ENCODE measurements at regions not wholly inside any gene's neighbourhood (a gene's known extent, or its start where the extent isn't known, plus 50 kb on each side); places are given as distances from the start of the nearest gene placed in this dataset.

- DNase-seq: no peak
These were observed 557.2 kb downstream of the TUSC7 start for GRCh38 chr3:117266806-117267205.

GRCh38 chr3:117268318-117268717 is 558.7 kb downstream of the TUSC7 start:
- no peak for DNase-seq

GRCh38 chr3:117272274-117272673 is 562.7 kb downstream of the TUSC7 start:
- no peak for DNase-seq

- no peak for DNase-seq
These were observed 563.4 kb downstream of the TUSC7 start for GRCh38 chr3:117272876-117273523.

- DNase-seq: peak; percentile 54
These were observed 568.2 kb downstream of the TUSC7 start for GRCh38 chr3:117277816-117278215.

GRCh38 chr3:117278424-117279190 is 569.0 kb downstream of the TUSC7 start:
- no peak for DNase-seq

- DNase-seq: no peak
These were observed 571.8 kb downstream of the TUSC7 start for GRCh38 chr3:117281371-117281770.

DNA sequence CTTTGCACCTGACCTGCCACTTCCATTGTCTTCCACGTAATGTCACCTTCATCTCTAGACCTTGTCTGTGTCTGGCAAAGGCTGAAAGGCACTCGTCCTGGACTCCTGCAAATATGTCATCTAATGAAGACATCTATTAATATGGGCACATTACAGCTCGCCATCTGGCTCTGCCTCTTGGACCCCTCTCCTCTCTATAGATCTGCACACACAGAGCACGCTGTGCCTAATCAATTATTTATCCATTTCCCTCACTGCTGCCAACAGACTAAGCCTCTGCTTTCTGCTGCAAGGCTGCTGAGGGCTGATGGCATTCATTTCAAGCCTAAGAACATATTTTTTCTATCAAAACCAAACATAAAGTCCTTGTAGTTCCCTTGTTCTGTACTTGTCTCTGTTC is 573.0 kb downstream of the TUSC7 start:
- no peak for DNase-seq

DNA sequence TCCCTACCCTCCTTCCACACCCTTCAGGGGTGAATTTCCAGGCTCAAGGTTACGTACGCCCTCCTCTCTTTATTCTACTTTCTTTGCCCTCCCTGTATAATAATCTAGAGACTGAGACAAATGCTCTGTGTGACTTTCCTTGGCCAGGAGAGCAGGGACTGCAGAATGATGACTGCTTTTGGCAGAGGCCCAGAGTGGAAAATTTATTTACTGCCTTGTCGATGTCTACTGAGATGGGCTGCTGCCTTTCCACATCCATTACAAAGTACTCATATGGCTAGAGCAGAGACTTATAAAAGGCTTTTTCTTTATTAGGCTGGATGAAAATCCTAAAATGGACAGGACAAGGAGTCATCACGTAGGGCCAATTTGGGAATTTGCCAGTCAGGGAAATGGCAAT is 576.2 kb downstream of the TUSC7 start:
- no peak for DNase-seq

- no peak for DNase-seq
These were observed 576.9 kb downstream of the TUSC7 start for GRCh38 chr3:117286488-117286887.

- no peak for DNase-seq
These were observed 578.0 kb downstream of the TUSC7 start for GRCh38 chr3:117287602-117288001.

GRCh38 chr3:117291476-117291875 is 581.9 kb downstream of the TUSC7 start:
- no peak for DNase-seq

GRCh38 chr3:117297065-117297464 is 587.5 kb downstream of the TUSC7 start:
- no peak for DNase-seq

DNA sequence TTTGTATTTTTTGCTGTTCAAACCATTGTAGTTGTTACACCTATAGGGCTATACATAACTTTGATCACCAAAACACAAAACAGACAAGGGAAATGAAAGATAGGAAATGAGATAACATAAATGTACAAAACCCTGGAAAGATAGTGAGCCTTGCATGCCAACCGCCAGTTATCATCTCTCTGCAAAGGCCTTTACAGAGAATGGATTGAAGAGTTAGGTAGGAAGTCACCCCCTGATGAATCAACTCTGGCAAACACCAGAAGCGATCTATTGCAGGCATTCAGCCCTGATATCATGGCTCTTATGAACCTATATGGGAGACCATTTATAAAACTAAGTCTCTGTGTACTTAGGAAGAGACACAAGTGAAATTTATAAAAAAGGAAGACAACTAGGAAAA is 588.0 kb downstream of the TUSC7 start:
- no peak for DNase-seq

DNA sequence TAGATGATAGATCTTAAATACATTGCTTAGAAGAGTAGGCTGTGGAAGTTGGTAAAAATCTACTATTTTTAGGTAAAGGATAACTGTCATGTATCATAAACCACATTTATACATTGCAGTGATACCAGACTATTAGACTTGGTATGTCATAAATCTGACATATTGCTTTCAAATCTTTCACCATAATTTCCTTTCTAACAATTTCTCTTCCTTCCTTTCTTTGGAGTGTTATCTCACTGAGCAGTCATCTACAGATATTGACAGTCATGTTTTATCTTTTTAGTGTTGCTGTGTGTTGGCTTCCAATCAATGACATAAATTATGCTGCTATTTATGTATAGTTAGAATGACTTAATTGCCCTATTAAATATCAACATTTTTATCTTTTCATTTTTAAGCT is 588.7 kb downstream of the TUSC7 start:
- no peak for DNase-seq

GRCh38 chr3:117302428-117302827 is 592.8 kb downstream of the TUSC7 start:
- no peak for DNase-seq

GRCh38 chr3:117303443-117303842 is 593.9 kb downstream of the TUSC7 start:
- no peak for DNase-seq

- no peak for DNase-seq
These were observed 595.1 kb downstream of the TUSC7 start for GRCh38 chr3:117304681-117305080.

- DNase-seq: no peak
These were observed 596.1 kb downstream of the TUSC7 start for GRCh38 chr3:117305681-117306080.

- DNase-seq: no peak
These were observed 596.7 kb downstream of the TUSC7 start for GRCh38 chr3:117306299-117306698.

DNA sequence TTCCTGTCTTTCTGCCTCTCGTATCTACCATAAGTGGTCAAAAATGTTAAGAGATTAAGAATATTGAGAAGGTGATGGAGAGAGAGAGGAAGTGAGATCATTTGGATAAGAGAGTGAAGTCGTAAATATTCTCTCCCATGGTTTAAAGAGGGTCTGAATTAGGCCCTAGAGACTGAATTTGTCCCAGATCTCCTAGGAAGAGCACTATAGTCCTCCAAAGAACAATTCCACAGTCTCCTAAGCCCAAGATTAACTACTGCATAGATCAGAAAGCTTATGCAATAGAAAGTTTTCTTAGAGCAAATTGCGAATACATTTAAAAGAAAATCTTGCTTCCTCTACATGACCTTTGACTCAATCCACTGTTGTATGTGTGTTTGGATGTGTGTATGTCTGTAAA is 598.8 kb downstream of the TUSC7 start:
- DNase-seq: no peak

GRCh38 chr3:117308756-117309155 is 599.2 kb downstream of the TUSC7 start:
- DNase-seq: no peak

GRCh38 chr3:117310536-117310935 is 601.0 kb downstream of the TUSC7 start:
- no peak for DNase-seq

DNA sequence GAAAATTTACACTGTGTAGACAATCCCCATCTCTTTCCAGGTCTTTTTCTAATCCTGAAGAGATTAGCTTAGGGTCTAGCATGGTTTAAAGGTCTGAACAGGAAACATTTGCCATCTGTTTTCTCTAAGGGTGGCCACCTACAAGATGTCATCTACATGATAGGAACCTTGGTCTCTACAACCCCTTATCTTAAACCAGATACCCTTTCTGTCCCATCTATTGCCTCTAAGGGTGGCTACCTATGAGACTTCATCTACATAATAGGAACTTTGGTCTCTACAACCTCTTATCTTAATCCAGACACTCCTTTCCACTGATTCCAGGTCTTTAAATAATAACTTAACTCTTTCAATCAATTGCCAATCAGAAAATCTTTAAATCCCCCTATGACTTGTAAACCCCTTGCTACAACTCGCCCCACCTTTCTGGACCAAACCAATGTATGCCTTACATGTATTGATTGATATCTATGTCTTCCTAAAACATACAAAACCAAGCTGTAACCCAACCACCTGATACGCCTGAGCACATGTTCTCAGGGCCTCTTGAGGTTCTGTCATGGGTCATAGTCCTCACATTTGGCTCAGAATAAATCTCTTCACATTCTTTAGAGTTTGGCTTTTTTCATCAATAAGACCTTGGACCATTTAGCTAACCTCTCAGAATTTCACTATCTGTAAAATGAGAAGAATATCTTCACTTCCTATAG is 605.0 kb downstream of the TUSC7 start:
- DNase-seq: no peak
